ENCODE measurements at regions not wholly inside any gene's neighbourhood (a gene's known extent, or its start where the extent isn't known, plus 50 kb on each side); places are given as distances from the start of the nearest gene placed in this dataset.

DNA sequence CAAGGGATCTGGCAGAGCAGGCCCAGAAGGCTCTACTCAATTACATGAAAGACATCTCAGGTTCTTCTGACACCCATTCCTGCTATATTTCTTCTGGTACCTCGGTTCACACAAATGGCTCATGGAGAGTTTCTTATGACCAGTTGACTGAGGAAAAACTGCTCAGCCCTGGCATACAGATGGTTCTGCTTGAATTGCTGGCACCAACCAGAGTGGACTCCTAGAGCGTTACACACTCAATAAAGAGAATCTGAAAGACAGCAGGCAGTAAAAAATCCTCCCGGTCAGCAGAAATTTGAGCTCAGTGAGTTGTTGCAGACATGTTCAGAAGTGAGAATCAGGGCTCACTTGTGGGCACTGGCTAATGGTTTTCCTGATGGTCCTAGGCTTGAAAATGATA, 434.4 kb downstream of the TCERG1L start:
- intact Hi-C loops (cut with DNase I, micrococcal nuclease), result no loop called here
- DNase-seq, result no peak

DNA sequence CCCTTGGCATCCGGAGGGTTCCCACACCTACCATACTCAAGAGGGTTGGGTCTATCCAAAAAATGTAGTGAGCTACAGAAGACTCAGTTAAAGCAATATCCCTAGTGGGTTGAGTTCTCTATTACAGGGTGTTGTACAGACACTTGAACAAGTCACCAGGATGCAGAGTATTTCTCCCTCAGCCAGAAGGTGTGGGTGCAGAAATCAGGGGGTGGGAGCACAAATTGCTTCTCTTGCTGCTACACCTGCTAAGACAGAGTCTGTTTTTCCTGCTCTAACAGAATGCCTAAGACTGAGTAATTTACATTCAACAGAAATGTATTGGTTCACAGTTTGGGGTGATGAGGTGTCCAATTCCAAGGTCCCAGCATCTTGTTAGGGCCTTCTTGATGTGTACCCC, 433.4 kb downstream of the TCERG1L start:
- ATAC-seq (no peak), DNase-seq (no peak)
- Histone ChIP-seq H3K36me3 (ENCODE audit: low read depth) (no peaks in the 10 kb centered on the region), H3K9me3 (no peaks in the 10 kb centered on the region), H3K4me3 (no peak overlapping the region), H3K4me1 (ENCODE audit: low read depth) (no peaks in the 10 kb centered on the region)
- TF ChIP-seq, protein P1, sequence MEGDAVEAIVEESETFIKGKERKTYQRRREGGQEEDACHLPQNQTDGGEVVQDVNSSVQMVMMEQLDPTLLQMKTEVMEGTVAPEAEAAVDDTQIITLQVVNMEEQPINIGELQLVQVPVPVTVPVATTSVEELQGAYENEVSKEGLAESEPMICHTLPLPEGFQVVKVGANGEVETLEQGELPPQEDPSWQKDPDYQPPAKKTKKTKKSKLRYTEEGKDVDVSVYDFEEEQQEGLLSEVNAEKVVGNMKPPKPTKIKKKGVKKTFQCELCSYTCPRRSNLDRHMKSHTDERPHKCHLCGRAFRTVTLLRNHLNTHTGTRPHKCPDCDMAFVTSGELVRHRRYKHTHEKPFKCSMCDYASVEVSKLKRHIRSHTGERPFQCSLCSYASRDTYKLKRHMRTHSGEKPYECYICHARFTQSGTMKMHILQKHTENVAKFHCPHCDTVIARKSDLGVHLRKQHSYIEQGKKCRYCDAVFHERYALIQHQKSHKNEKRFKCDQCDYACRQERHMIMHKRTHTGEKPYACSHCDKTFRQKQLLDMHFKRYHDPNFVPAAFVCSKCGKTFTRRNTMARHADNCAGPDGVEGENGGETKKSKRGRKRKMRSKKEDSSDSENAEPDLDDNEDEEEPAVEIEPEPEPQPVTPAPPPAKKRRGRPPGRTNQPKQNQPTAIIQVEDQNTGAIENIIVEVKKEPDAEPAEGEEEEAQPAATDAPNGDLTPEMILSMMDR (IDR thresholded peaks at IDR 0.05), result no peak
- intact Hi-C loops (cut with DNase I, micrococcal nuclease), result no loop called here

More for the DNA sequence above, 434.4 kb downstream of the TCERG1L start:
- ATAC-seq, result no peak
- H3K36me3 ChIP-seq (ENCODE audit: low read depth), result no peaks in the 10 kb centered on the region
- TF ChIP-seq, protein P1 (IDR thresholded peaks at IDR 0.05), result no peak
- H3K4me3 ChIP-seq, result no peak overlapping the region
- no peaks in the 10 kb centered on the region for H3K9me3 ChIP-seq
- no peaks in the 10 kb centered on the region for H3K4me1 ChIP-seq (ENCODE audit: low read depth)

DNA sequence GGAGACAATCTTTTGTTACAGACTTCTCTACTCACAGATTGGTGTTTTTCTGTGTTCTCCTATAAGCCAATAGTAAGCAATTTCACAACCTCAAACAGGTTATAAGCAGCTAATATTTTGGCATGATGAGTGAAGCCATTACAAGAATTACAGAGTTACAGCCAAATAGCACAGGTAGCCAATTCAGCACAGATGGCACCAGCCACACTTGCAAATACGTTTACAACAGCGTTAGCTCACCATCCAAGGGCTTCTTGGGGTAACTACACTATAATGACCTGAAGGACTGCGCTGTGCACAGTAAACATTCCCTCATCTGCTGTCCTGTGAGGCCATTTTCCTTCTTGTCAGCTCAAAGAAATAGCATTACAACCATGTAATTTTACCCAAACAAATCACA, 428.6 kb downstream of the TCERG1L start:
- intact Hi-C loops (cut with DNase I, micrococcal nuclease), result no loop called here
- Histone ChIP-seq H3K36me3 (ENCODE audit: low read depth) (no peaks in the 10 kb centered on the region), H3K4me3 (no peak overlapping the region), H3K9me3 (no peaks in the 10 kb centered on the region), H3K4me1 (ENCODE audit: low read depth) (no peaks in the 10 kb centered on the region)
- DNase-seq, result no peak
- TF ChIP-seq, protein P1 (IDR thresholded peaks at IDR 0.05), result no peak
- no peak for ATAC-seq

- TF ChIP-seq, protein P1 (IDR thresholded peaks at IDR 0.05), result no peak
- Histone ChIP-seq H3K36me3 (ENCODE audit: low read depth) (no peaks in the 10 kb centered on the region), H3K4me3 (no peak overlapping the region), H3K9me3 (no peaks in the 10 kb centered on the region), H3K4me1 (ENCODE audit: low read depth) (no peaks in the 10 kb centered on the region)
- ATAC-seq (no peak), DNase-seq (no peak)
- intact Hi-C loops (cut with DNase I, micrococcal nuclease), result no loop called here
Observed at GRCh38 chr10:130884456-130884855, 427.1 kb downstream of the TCERG1L start.

- intact Hi-C loops (cut with DNase I, micrococcal nuclease), result no loop called here
- Histone ChIP-seq H3K4me3 (no peak overlapping the region), H3K4me1 (ENCODE audit: low read depth) (no peaks in the 10 kb centered on the region), H3K9me3 (no peaks in the 10 kb centered on the region), H3K36me3 (ENCODE audit: low read depth) (no peaks in the 10 kb centered on the region)
- ATAC-seq (no peak), DNase-seq (no peak)
- TF ChIP-seq, protein P1 (IDR thresholded peaks at IDR 0.05), result no peak
Observed at GRCh38 chr10:130885021-130885655, 426.4 kb downstream of the TCERG1L start.

GRCh38 chr10:130887170-130887569, 424.4 kb downstream of the TCERG1L start:
- no peaks in the 10 kb centered on the region for H3K4me1 ChIP-seq (ENCODE audit: low read depth)
- H3K36me3 ChIP-seq (ENCODE audit: low read depth), result no peaks in the 10 kb centered on the region
- intact Hi-C loops (cut with DNase I, micrococcal nuclease), result no loop called here
- no peak overlapping the region for H3K4me3 ChIP-seq
- DNase-seq, result no peak
- no peak for ATAC-seq
- no peaks in the 10 kb centered on the region for H3K9me3 ChIP-seq
- TF ChIP-seq, protein P1 (IDR thresholded peaks at IDR 0.05), result no peak
